Inferior parietal cortex (tissue), 1 donor: ENCODE measurements at regions not wholly inside any gene's neighbourhood (a gene's known extent, or its start where the extent isn't known, plus 50 kb on each side); places are given as distances from the start of the nearest gene placed in this dataset.
"Not testable (repeated sequence)": the region's sequence is repeated elsewhere in the genome, so short reads cannot be mapped to it uniquely, and the experiment has no call there.

ENCODE experiments used
- DNase-seq: peaks from one replicate; pipeline ENCODE4 v3.0.0-alpha.2; 2016; ENCODE audit errors: extremely low spot score

DNA sequence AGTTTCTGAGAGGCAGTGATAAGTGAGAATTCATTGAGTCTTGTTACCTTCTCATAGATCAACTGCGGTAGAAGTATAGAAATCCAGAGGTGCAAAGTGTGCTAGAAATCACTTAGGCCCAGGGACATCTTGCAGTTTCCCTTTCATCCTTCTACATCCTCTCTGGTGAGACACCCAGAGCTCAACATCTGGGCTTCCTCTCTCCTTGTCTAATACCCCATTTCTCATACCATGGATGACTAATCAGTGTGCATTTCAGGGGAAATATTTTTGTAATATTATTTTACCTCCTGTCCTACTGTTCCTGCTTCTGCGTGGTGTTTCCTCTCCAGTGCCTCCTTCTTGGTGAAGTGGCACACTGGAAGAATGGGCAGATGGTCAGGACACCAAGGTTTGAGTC is 322.4 kb downstream of the TFAP2B start:
- DNase-seq = no peak

DNA sequence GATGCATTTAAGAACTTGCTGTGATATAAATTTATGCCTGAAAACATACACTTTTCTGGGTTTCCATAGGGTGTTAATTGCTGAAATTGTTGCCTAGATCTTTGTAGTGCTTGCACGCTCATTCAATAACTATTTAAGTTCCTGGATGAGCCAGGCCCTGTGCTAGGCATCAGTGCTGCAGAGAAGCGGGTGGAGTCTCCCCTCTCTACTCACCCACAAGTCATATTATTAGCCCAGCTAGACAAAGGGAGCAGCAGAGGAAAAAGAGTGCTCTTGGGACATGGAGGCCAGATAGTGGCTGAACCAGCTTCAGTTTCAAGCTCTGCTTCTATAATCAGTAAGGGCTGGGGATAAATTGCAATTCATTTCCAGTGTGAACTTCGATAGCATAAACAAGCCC is 329.1 kb downstream of the TFAP2B start:
- no peak for DNase-seq

DNA sequence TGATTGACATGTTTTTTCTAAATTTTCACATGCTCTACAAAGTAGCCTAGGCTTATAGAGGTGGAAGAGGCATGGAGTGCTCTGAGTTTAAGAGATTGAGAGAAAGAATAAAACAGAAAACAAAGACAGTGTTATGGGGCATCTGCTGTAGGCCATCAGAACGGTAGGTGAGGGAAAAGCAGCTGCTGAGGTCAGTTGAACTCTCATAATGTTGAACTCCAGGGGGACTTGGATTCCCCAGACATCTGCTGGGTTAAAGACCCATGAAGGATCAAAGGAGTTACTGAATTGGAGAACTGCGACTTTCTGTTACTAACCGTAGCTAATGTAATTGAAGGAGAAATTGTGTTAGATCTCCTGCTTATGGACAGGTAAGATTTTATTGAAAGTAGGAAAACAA is 333.9 kb downstream of the TFAP2B start:
- DNase-seq = no peak

DNA sequence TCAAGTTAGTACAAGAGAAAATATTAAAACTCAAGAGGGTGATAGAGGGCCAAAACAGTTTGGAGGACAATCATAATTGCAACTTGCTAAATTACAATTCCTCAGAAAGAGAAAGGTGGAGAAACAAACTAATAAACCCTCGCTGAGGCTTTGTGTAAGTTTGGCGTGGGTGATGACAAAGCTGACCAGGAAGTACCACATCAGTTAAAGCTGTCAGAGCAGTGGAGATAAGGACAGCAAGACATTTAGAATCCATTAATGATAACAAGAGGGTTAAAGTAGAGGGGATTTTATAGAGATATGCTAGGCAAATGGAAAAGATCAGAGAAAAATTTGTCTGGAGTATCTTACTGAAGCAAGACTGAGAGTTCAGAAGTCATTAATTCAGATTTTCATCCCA is 334.4 kb downstream of the TFAP2B start:
- no peak for DNase-seq

DNA sequence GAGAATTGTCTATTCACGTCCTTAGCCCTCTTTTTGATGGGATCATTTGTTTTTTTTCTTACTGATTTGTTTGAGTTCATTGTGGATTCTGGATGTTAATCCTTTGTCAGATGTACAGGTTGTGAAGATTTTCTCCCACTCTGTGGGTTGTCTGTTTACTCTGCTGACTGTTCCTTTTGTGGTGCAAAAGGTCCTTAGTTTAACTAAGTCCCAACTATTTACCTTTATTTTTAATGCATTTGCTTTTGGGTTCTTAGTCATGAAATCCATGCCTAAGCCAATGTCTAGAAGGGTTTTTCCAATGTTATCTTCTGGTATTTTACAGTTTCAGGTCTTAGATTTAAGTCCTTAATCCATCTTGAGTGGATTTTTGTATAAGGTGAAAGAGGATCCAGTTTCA is 336.3 kb downstream of the TFAP2B start:
- not testable (repeated sequence) for DNase-seq

DNA sequence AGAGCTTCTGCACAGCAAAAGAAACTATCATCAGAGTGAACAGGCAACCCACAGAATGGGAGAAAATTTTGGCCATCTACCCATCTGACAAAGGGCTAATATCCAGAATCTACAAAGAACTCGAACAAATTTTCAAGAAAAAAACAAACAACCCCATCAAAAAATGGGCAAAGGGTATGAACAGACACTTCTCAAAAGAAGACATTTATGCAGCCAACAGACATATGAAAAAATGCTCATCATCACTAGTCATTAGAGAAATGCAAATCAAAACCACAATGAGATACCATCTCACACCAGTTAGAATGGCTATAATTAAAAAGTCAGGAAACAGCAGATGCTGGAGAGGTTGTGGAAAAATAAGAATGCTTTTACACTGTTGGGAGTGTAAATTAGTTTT is 340.6 kb downstream of the TFAP2B start:
- DNase-seq = not testable (repeated sequence)

DNA sequence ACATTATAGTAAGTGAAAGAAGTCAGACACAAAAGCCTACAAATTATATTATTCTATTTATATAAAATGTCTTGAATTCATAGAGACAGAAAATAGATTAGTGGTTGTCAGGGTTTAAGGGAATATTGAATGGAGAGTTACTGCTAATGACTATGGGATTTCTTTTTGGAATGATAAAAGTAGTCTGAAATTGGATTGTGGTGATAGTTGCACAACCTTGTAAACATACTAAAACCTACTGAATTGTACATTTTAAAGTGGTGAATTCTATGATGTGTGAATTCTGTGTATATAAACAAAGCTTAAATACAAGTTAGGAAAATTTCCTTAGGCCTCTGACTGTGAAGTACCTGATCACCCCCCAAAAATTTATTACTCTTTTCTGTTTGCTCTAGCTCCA is 343.1 kb downstream of the TFAP2B start:
- DNase-seq = no peak

DNA sequence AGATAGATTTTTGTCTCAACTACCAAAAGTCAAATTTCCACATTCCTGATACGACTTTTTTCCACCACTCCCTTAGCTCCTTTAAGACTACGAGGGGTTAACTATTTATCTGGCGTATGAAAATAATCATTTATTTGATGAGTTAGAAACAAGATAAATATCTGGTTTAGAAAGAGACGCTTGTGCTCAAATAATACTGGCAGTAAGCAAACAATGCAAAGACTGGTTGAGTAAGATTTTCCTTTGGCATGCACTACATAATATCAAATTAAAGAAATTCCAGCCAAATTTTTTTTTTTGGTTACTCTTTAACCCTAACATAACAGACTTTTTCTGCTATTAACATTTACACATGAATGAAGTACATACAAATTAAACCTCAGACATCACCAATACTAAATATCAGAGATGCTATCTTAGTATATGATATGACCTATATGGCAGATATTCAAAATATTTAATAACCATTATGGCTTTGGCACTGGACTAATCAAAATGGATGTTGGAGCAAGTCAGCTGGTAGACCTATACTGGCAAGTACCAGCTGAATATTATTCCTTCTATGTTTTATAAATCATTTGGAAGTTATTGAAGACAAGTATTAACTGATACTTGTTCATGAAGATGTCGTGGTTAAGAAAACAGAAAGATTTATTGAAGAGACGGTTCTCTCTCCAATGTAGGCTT is 345.3 kb downstream of the TFAP2B start:
- DNase-seq = no peak

DNA sequence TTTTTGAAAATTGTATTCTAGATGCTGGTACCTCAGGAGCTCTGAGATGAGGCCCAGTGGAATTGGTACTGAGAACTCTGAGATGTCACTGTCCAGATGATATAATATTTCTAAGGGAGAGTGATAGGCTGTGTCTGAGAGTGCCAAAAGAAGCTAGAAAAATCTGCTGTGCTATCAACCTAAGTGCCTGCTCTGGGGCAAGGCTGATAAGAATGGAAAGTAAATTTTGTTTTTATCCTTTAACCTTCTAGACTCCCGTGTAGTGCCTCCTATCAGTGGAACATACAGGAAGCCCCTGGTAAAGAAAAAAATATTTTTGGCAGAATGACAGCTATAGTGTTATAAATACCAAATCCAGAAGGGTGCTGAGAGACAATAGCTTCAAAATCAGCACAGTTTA is 348.2 kb downstream of the TFAP2B start:
- no peak for DNase-seq

DNA sequence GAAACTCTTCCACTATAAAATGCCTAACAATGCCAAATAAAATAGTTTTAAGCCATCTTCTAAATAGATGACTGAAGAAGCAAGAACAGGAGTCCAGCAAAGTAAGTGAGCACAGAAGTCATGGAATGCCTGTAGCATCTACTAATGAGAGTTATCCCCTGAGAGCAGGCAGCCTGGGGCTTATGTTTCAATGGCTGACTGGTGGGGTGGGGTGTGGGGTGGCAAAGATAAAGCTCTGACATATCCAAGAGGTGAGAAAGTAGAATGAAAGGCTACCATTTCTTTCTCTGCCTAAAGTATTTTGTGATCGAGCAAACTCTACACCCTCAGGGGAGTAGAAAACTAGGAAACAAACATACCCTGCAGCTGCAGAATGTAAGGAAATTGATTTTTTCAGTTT is 348.8 kb downstream of the TFAP2B start:
- no peak for DNase-seq

DNA sequence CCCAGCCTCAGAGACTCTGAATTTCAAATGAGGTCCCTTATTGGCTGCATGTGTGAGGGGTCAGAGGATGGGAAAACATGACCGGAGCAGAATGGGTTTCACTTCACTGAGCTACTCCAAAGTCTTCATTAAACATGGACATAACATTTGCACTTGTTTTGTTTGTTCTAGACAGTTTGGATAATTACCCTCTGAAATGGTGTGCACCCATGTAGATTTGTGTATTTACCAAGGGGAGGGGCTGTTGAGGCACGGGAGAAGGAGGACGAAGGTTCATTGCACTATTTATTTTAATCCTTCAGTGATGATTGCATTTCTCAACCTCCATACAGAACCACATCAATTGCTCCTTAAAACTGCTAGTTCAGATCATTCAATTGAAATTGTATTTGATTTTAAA is 364.2 kb downstream of the TFAP2B start:
- DNase-seq = no peak

DNA sequence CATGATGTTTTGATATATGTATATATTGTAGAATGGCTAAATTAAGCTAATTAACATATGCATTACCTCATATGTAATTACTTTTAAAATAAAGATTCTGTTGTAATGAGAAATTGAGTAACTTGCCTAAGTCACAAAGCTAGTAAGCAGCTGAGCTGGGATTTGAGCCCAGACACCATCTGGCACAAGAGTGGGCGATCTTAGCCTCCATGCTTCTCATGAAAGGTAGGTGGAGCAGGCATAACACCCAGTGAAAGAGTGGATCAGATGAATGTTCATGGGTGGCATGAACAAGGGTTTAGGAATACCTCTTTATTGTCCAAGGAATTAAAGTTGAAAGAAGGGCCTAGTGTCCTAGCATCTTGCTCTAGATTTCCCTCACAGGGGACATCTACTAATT is 365.4 kb downstream of the TFAP2B start:
- DNase-seq = peak; percentile 14

DNA sequence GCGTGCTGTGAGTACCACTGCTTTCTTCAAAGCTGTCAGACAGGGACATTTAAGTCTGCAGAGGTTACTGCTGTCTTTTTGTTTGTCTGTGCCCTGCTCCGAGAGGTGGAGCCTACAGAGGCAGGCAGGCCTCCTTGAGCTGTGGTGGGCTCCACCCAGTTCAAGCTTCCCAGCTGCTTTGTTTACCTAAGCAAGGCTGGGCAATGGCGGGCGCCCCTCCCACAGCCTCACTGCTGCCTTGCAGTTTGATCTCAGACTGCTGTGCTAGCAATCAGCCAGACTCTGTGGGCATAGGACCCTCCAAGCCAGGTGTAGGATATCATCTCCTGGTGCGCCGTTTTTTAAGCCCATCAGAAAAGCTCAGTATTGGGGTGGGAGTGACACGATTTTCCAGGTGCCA is 374.5 kb downstream of the TFAP2B start:
- DNase-seq = not testable (repeated sequence)

DNA sequence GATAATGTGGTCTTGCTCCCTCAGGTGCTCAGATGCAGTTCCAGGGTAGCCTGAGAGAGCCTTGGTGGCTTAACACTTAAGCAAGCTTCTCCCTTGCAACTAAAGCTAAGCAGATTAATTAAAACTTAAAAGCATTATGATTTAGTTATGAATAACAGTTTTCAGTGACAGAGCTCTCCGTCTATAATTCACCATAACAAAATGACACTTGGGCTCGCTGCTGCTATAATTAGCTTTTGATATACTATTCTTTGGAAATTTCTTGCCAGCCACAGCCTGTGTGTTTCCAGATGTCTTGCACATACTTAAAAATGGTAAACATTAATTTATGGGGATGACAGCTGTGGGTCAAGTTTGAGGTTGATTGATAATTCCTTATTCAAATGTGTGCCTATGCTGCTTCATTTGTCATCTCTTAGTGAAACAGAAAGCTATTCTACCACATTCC is 380.5 kb downstream of the TFAP2B start:
- DNase-seq = no peak

DNA sequence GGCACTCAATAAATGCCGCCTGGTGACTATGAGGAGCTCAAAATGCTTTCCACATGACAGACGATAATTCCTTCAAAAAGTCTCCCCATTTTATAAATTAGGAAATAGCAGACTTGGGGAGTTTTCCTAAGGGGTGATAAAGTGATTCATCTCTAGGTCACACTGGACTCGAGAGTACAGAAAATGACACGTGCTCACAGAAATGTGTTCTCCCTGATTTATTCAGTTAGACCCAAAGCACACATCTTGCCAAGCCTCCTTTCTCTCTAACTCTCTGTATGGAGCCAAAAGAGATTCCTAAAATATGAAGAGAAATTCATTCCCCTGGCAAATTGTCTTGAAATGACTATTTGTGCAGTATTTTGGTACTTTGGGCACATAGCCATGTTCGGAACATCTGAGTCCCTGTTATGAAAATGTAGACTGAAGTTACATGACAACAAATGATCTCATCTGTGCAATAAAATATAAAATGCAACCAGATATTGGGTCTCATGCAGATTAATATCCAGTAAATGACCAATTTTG is 381.1 kb downstream of the TFAP2B start:
- no peak for DNase-seq

DNA sequence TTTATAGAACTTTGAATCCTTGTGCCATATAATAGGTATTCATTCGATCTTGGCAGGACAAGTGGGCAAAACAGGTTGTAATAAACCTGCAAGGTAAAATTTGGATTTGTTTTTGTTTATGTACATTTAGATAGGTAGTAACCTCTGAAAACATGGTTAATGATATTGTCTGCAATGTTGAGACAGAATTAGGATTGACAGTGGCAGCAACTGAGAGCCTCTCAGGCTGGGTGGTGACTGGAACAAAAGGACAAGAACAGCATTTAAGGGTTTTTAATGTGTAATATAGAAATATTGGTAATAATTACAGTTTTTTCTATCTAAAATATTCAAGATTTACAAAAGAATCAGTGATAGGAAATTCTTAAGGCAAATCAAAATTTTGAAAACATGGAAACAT is 382.0 kb downstream of the TFAP2B start:
- no peak for DNase-seq

DNA sequence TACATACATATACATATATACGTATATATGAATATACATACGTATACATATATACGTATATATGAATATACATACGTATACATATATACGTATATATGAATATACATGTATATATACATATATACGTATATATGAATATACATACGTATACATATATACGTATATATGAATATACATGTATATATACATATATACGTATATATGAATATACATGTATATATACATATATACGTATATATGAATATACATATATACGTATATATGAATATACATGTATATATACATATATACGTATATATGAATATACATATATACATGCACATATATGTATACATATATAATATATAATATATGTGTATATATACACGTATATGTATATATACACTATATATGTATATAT is 384.0 kb downstream of the TFAP2B start:
- DNase-seq = not testable (repeated sequence)

DNA sequence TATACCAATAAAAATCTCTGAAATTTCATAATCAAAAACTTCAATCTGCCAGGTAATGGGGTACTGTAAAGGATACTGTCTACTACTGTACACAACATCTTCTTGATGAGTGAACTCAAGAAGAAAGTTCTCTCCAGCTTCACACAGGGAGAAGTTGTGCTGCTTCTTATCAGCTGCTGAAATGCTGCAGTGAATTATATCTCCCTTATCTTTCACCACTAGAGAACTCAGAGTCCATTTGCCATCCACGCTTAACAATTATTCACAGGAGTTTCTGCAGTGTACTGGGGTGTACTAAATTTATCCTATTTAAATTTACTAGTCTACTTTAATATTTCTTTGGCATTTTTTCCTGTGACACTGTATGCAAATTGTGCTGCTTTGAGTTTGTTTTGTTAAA is 384.8 kb downstream of the TFAP2B start:
- DNase-seq = no peak

DNA sequence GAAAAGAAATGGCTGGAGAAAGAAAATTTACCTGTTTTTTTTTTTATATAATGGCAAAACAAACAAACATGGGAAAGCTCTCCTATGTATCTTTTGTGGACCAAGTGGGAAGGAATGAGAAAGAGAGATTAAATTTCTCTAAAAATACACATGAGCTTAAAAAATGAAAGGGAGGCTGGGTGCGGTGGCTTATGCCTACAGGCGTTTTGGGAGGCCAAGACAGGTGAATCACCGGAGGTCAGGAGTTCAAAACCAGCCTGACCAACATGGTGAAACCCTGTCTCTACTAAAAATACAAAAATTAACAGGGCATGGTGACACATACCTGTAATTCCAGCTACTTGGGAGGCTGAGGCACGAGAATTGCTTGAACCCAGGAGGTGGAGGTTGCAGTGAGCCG is 388.0 kb downstream of the TFAP2B start:
- DNase-seq = not testable (repeated sequence)

DNA sequence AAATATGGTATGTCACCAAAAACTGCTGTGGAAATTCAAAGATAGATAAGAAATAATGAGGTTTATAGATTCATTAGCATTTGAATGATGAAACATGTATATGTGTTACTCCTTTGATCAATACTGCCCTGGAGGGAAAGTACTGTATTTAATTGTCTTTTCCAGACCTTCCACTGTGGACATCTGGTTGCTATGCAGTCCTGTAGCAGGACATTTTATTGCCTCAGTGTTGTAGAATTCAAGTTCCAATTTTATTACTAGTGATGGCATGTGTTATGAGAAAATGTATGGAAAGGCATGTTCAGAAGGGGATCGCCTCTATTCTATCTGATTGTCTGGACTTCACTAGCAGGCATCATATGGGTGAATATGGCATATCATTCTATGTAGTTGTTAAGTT is 391.0 kb downstream of the TFAP2B start:
- no peak for DNase-seq

DNA sequence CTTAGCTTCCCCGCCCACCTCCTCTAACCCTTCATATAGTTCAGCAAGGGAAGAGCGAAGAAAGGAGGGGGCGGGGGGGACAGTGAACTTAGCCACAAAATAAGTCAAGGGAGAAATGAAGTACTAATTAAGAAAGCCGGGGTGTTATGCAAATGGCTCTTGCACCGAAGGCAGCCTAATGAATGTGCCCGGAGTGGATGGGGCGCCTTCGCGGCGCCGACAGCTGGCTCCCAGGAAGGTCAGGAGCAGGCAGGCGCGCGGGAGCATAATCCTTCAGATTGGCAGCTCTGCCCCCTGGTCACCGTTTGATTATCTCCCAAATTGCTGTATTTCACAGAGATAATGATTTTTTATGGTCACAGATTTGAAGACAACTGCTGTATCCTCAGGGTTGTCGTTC is 395.1 kb downstream of the TFAP2B start:
- DNase-seq = no peak

DNA sequence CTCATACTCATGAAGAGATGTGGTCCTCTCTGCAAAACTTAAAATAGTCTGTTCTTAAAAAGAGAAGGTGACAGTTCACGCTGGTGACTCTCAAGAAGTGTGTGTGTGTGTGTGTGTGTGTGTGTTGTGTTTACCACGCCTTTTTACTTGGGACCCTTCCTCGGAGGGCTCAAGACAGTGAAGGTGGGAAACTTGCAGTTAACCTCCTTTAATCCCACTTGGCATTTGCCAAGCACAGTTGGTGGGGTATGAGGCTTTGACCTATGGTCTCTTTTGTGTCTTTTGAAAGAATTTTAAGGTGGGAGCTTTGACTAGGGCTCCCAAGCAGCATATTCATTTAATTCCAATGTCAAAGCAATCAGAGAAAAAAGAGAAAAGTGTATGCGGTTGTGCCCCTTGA is 395.8 kb downstream of the TFAP2B start:
- no peak for DNase-seq

DNA sequence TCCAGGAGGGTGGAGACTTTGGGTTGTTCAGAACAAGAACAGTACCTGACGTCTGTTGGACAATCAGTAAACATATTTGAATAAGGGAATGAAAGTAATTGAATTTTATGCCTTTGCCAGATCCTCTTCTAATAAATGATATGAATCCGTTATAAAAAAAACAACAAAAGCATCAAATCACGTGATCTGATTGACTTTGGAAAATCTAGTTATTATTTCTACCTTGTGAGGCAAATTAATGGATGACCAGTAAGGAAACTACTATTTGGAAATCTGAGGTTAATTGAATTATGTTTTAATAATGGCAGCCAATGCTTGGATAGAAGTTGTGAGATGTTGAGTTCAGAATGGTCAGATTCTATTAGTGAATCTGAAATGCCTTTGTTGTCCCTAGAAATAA is 399.5 kb downstream of the TFAP2B start:
- no peak for DNase-seq
